ENCODE measurements at regions not wholly inside any gene's neighbourhood (a gene's known extent, or its start where the extent isn't known, plus 50 kb on each side); places are given as distances from the start of the nearest gene placed in this dataset.

DNA sequence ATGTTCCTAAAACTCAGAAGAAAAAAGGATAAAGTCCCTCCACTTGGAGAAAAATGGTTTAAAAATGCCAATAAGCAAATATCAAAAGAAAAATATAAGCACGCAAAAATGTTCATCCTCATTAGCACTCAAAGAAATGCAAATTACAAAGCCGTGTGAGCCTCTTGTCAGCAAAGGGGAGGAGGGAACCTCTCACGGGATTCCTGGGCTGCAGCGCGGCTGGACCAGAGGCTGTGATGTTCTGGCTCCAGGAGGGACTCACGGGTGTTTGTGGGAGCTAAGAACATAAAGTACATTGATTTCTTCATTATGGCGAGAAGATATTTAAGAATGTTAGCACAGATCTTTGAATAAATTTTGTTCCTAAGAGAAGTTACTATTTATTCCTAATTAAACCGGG lies 1451.2 kb downstream of the BRD1 start:
- H3K27me3 Mint-ChIP-seq (ENCODE audit: low read depth) = peaks cover 30% of the 10 kb centered on the region
- no peak for ATAC-seq

DNA sequence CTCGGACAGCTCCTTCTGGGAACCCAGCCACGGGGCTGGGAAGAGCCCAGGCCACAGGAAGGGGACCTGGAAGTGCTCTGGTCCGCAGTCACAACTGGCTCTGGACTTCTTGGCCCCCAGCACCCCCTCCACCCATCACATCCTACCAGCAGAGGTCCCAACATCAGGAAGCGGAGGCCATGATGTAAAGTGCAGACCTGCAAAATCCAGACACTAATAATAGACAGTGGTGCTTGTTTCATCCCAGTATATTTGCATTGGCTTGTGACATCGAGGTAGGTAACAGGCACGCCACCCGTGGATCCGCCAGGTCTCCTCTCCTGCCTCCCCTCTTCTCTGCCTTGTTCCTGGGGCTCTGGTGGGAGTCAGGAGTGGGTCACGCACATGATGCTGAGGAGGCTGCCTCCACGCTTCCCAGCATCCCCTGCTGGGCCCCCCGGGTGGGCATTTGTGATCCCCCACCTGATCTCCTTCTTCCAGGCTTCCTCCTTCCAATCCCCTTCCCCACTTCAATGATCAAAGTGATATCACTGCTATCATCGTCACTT lies 1454.0 kb downstream of the BRD1 start:
- no peaks in the 10 kb centered on the region for H3K36me3 Mint-ChIP-seq (ENCODE audit: insufficient read depth)
- peaks cover 29% of the 10 kb centered on the region for H3K27me3 Mint-ChIP-seq (ENCODE audit: low read depth)
- no peaks in the 10 kb centered on the region for H3K4me1 Mint-ChIP-seq (ENCODE audit: low read depth)
- ATAC-seq = no peak
- no peaks in the 10 kb centered on the region for H3K9me3 Mint-ChIP-seq
- no peak overlapping the region for H3K4me3 Mint-ChIP-seq
- no peak for DNase-seq

More for the DNA sequence above, 1451.2 kb downstream of the BRD1 start:
- Mint-ChIP-seq H3K4me3 (no peak overlapping the region), H3K9me3 (no peaks in the 10 kb centered on the region), H3K4me1 (ENCODE audit: low read depth) (no peaks in the 10 kb centered on the region), H3K36me3 (ENCODE audit: insufficient read depth) (no peaks in the 10 kb centered on the region)
- no peak for DNase-seq

DNA sequence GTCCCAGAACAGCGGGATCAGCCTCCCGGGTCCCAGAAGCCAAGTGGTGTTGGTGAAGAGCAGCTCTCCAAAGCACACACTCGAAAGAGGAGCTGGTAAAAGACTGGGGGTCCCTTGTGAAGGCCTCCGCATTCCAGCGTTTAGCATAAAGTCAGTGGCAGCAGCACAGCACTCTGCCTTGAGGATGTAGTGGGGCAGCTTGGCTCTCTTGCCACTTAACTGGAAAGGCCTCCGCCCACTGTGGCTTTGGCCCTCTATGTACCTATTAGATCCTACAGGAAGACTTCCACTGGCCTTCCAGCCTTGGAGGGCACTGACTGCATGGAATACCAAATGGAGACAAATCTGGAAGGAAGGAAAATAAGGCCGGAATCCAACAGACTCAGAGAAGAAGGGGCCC lies 1455.3 kb downstream of the BRD1 start:
- H3K9me3 Mint-ChIP-seq = no peaks in the 10 kb centered on the region
- ATAC-seq (no peak), DNase-seq (no peak)
- no peaks in the 10 kb centered on the region for H3K36me3 Mint-ChIP-seq (ENCODE audit: insufficient read depth)
- no peak overlapping the region for H3K4me3 Mint-ChIP-seq
- H3K27me3 Mint-ChIP-seq (ENCODE audit: low read depth) = peaks cover 26% of the 10 kb centered on the region
- no peaks in the 10 kb centered on the region for H3K4me1 Mint-ChIP-seq (ENCODE audit: low read depth)

DNA sequence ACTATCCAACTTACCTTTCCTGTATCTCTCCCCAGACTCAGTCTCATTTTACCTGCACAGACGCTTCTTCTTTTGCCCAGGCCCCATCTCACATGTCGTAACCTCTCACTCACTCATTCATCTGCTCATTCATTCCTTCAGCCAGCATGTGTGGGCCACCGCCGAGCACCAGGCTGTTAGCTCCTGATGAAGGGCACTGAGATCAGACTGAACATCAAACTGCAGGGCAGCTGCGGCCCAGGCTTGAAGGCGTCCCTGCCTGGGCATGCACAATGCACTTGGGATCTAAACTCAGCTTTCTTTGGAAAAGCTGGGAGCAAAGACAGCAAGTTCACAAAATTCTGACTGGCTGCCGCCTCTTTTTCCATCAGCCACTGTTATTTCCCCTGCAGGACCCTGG lies 1456.3 kb downstream of the BRD1 start:
- Mint-ChIP-seq H3K27me3 (ENCODE audit: low read depth) (peaks cover 17% of the 10 kb centered on the region), H3K4me1 (ENCODE audit: low read depth) (no peaks in the 10 kb centered on the region), H3K9me3 (no peaks in the 10 kb centered on the region), H3K4me3 (no peak overlapping the region), H3K36me3 (ENCODE audit: insufficient read depth) (no peaks in the 10 kb centered on the region)
- DNase-seq (no peak), ATAC-seq (no peak)

DNA sequence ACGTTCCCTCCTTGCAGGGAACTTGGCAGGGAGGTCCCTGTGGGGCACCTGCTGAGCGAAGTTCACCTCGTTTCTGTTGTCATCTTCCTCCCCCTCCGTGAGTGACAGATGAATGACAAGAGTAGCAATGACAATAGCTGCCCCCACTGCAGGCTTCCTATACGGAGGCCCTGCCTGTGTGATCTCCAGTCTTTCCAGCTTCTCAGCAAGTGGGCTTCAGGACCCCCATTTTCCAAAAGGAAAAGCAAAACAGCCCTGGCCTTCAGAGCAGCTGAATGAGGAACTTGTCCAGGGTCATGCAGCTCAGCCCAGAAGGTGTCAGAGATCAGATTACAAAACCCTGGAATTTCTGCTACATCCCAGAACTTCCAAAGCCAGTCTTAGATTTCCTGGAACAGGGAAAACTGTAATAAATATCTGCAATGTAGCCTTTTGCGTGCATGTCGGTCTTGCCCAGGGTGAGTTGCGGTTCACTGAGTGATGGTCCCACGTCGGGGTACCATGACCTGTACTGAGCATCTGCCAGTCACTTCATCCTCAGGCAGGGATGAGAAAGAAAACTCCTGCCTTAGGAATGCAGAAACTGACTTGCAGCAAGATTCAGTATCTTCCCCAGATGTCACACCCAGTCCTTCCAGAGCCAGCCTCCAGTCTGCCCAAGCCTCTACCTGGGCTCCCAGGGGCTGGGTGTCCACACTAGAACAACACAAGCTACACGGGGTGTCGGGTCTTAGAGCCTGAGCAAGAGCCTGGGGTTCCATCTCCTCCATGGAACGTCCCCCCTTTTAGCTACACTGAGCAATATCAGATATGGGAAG lies 1457.0 kb downstream of the BRD1 start:
- DNase-seq (no peak), ATAC-seq (no peak)
- H3K27me3 Mint-ChIP-seq (ENCODE audit: low read depth) = peaks cover 14% of the 10 kb centered on the region
- no peaks in the 10 kb centered on the region for H3K9me3 Mint-ChIP-seq
- H3K36me3 Mint-ChIP-seq (ENCODE audit: insufficient read depth) = no peaks in the 10 kb centered on the region
- H3K4me1 Mint-ChIP-seq (ENCODE audit: low read depth) = no peaks in the 10 kb centered on the region
- no peak overlapping the region for H3K4me3 Mint-ChIP-seq

DNA sequence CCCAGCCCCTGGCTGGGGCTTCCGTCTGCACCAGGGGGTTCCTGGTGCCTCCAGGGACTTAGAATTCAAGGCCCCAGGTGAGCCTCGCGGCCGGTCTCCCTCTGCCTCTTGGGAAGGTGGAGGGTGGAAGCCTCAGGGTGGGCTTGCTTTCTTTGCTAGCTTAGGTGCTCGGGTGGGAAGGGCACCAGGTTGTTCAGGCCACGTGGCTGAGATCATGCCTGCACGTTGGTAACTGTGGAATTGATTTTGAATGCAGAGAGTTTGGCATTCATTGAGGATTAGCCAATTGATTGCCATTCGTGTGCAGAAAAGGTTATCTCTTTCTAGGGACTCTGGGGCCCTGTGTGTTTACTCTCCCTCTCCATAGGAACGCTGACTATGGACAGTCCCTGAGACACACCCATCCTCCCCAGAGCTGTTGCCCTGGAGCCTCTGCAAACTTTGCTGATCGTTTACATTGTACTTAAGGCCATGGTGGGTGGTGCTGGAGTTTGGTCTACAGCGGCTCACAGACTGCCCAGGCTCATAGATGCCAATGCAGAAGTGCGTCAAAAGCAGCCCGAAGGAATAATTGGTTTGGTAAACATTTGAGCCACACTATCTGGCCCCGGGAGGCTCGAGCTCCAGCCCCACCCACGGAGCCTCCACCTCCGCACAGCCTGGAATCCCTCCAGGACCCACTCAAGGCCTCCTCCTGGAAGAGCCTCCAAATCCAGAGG lies 1457.7 kb downstream of the BRD1 start:
- H3K4me3 Mint-ChIP-seq = no peak overlapping the region
- no peaks in the 10 kb centered on the region for H3K9me3 Mint-ChIP-seq
- ATAC-seq = no peak
- DNase-seq = no peak
- H3K36me3 Mint-ChIP-seq (ENCODE audit: insufficient read depth) = no peaks in the 10 kb centered on the region
- peaks cover 13% of the 10 kb centered on the region for H3K27me3 Mint-ChIP-seq (ENCODE audit: low read depth)
- no peaks in the 10 kb centered on the region for H3K4me1 Mint-ChIP-seq (ENCODE audit: low read depth)

DNA sequence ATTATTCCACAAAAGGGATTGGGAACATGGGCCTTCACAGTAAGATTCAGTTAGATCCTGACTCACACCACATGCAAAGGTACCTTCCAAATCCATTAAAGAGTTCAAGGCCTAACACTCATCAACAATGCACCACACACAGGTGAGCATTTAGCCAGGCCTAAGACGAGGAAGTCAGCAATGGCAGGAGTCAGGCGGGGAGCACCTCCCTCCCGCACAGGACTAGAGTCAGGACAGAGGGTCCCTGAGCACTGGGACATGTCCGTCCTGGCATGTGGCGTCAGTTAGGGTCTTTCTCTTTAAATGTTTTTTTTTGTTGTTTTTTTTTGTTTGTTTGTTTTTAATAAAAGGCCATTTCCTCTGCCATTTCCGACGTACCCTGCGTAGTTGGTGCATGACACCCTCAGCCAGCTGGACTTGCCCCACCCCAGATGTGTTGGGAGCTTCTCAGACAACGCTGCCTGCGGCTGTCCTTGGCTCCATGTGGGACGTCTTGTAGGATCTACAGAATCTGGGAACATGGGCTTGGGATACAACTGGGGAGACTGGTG lies 1458.6 kb downstream of the BRD1 start:
- Mint-ChIP-seq H3K9me3 (no peaks in the 10 kb centered on the region), H3K4me3 (no peak overlapping the region), H3K4me1 (ENCODE audit: low read depth) (no peaks in the 10 kb centered on the region), H3K27me3 (ENCODE audit: low read depth) (peaks cover 6% of the 10 kb centered on the region), H3K36me3 (ENCODE audit: insufficient read depth) (no peaks in the 10 kb centered on the region)
- no peak for DNase-seq
- ATAC-seq = no peak

DNA sequence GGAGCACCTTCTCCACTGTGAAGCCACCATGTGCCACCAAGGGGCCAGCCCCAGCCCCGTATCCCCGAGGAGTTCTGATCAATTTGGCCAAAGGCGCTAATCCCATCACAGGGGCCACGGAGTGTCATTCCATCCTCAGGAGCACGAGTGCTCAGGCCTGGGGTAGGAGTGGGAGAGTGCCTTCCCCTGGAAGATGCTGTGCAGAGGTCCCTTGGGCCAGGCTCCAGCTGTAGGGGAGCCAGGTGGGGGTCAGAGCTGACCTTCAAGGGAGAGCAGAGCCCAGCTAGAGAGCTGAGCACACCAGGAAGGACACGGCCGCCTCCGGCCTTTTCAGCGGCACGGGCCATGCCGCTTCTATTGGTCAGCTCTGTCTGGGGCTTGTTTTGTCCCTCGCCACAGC lies 1459.9 kb downstream of the BRD1 start:
- H3K36me3 Mint-ChIP-seq (ENCODE audit: insufficient read depth) = no peaks in the 10 kb centered on the region
- peaks cover 4% of the 10 kb centered on the region for H3K27me3 Mint-ChIP-seq (ENCODE audit: low read depth)
- no peaks in the 10 kb centered on the region for H3K9me3 Mint-ChIP-seq
- H3K4me3 Mint-ChIP-seq = no peak overlapping the region
- DNase-seq = no peak
- no peak for ATAC-seq
- no peaks in the 10 kb centered on the region for H3K4me1 Mint-ChIP-seq (ENCODE audit: low read depth)

DNA sequence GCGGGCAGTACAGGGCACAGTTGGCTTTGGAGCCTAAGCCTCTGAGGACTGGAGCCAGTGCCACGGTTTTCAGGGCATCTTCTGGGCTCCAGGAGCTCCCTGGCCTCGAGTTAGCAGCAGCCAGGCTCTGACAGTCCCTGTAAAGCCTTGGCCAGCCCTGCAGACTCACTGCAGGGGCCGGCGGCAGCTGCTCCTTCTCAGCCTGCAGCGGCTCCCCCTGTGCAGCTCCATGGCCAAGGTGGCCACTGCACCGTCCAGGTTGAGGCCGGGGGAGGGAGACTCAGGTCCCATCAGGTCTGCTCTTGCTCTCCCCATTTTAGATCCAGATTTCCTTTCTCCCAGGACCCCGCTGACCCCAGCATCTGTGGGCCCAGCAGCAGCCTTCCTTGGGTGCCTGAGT lies 1461.1 kb downstream of the BRD1 start:
- no peaks in the 10 kb centered on the region for H3K9me3 Mint-ChIP-seq
- ATAC-seq = no peak

DNA sequence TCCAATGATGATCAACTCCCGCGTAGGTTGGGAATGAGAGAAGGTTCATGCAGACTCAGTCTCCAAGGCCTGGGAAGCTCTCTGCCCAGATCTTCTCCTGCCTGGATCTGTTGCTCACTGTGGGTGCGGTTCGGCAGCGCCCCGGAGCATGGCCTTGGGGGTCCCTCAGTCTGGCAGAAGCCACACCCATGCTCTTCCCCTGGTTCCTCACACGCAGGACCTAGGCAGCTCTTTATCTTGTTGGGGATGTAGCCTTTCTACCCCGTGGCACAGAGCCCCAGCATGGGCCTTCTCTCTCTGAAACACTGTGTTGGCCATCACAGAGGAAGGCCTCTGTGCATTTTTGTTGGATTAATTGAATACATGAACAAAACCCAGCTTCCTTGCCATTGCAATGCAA lies 1461.6 kb downstream of the BRD1 start:
- Mint-ChIP-seq H3K27me3 (ENCODE audit: low read depth) (peaks cover 2% of the 10 kb centered on the region), H3K9me3 (no peaks in the 10 kb centered on the region), H3K36me3 (ENCODE audit: insufficient read depth) (no peaks in the 10 kb centered on the region), H3K4me3 (no peak overlapping the region), H3K4me1 (ENCODE audit: low read depth) (no peaks in the 10 kb centered on the region)
- DNase-seq (no peak), ATAC-seq (no peak)

More for the DNA sequence above, 1461.1 kb downstream of the BRD1 start:
- no peak for DNase-seq
- Mint-ChIP-seq H3K4me3 (no peak overlapping the region), H3K27me3 (ENCODE audit: low read depth) (peaks cover 2% of the 10 kb centered on the region), H3K36me3 (ENCODE audit: insufficient read depth) (no peaks in the 10 kb centered on the region), H3K4me1 (ENCODE audit: low read depth) (no peaks in the 10 kb centered on the region)

DNA sequence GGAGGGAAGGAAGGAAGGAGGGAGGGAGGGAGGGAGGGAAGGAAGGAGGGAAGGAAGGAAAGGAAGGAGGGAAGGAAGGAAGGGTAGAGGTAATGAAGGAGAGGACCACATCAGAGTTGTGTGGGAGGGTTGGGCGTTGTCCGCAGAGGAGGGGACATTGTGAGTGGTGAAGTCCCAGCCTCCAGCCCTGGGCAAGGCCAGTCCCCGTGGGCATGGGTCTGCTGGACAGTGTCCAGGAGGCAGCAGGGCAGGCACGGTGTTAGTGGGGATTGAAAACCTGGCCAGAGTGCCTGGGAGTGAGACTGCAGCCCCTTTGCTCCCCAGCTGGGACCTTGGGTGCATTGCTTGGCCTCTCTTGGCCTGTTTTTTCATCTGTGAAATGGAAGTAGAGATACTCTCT lies 1462.3 kb downstream of the BRD1 start:
- no peaks in the 10 kb centered on the region for H3K9me3 Mint-ChIP-seq
- peaks cover 2% of the 10 kb centered on the region for H3K27me3 Mint-ChIP-seq (ENCODE audit: low read depth)
- no peak for ATAC-seq
- no peak for DNase-seq
- no peak overlapping the region for H3K4me3 Mint-ChIP-seq
- H3K4me1 Mint-ChIP-seq (ENCODE audit: low read depth) = no peaks in the 10 kb centered on the region
- H3K36me3 Mint-ChIP-seq (ENCODE audit: insufficient read depth) = no peaks in the 10 kb centered on the region

DNA sequence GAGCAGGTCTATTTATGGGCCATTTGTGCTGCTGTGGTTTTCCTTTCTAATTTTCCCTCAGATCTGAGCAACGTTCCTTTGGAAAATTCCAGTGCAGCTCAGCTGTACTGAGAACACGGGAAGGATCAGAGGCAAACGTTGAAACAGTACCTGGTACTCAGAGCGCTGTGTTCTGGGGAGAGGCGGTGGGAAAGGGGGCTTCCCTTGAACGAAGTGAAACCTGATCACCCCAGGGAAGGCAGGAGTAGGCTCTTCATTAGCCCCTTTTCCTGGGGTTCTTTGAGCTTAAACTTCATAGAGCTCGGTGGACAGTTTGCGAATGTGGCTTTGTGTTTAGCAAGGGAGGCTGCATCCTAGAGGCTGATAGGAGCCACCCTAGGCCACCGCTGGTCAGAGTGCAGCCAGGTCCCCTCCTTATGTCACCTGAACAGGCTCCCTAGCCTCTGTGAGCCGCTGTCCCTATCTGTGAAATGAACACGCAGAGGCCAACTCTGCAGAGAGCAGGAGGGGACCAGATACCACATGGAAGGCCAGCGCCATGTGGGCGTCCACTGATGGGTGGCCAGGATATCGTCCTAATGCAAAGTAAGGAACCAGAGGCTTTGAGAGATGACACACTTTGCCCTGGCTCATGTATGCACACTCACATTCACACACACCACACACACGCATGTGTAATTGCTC lies 1464.8 kb downstream of the BRD1 start:
- no peak for ATAC-seq
- DNase-seq = no peak
- Mint-ChIP-seq H3K9me3 (no peaks in the 10 kb centered on the region), H3K27me3 (ENCODE audit: low read depth) (peaks cover 2% of the 10 kb centered on the region), H3K4me3 (no peak overlapping the region), H3K4me1 (ENCODE audit: low read depth) (no peaks in the 10 kb centered on the region), H3K36me3 (ENCODE audit: insufficient read depth) (no peaks in the 10 kb centered on the region)

DNA sequence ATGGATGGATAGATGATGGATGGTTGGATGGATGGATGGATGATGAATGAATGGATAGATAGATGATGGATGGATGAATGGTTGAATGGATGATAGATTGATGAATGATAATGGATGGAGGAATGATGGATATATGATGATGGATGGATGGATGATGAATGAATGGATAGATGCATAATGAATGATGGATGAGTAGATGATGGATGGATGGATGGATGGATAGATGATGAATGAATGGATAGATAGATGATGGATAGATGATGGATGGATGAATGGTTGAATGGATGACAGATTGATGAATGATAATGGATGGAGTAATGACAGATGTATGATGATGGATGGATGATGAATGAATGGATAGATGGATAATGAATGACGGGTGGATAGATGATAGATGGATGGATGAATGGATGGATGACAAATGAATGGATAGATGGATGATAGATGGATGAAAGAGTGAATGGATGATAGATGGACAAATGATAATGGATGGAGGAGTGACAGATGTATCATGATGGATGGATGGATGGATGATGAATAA lies 1466.5 kb downstream of the BRD1 start:
- DNase-seq = no peak
- ATAC-seq = no peak
- Mint-ChIP-seq H3K9me3 (no peaks in the 10 kb centered on the region), H3K27me3 (ENCODE audit: low read depth) (peaks cover 9% of the 10 kb centered on the region), H3K4me1 (ENCODE audit: low read depth) (no peaks in the 10 kb centered on the region), H3K36me3 (ENCODE audit: insufficient read depth) (no peaks in the 10 kb centered on the region), H3K4me3 (no peak overlapping the region)

DNA sequence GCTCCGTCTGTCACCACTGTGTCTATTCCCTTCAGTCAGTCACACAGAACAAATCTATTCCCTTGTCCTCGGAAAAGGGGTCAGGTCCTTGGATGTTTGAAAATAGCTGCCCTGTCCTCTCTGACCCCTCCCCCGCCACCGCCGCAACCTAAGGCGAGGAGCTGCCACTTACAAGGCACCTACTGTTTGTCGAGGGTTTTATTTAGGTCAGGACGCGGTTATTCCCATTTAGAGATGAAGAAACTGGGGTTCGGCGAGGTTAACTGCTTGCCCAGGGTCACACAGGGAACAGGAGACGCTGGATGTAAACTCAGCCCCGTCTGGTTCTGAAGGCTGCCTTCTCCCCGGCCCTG lies 1468.1 kb downstream of the BRD1 start:
- peaks cover 9% of the 10 kb centered on the region for H3K27me3 Mint-ChIP-seq (ENCODE audit: low read depth)
- ATAC-seq = no peak
- DNase-seq = no peak
- H3K9me3 Mint-ChIP-seq = no peaks in the 10 kb centered on the region
- H3K4me3 Mint-ChIP-seq = no peak overlapping the region
- no peaks in the 10 kb centered on the region for H3K4me1 Mint-ChIP-seq (ENCODE audit: low read depth)
- no peaks in the 10 kb centered on the region for H3K36me3 Mint-ChIP-seq (ENCODE audit: insufficient read depth)
